ENCODE measurements at regions not wholly inside any gene's neighbourhood (a gene's known extent, or its start where the extent isn't known, plus 50 kb on each side); places are given as distances from the start of the nearest gene placed in this dataset.

- CTCF ChIA-PET = interaction anchor here (1.4 kb wide), 1 partner anchor 57 kb away, joined by 3 read pairs; no protein-coding TSS in a partner anchor
- intact Hi-C loops (cut with micrococcal nuclease) (no loop called here), dilution Hi-C loops (cut with MboI; ENCODE audit: extremely low pct_ligation_motif_present, low sequenced_read_pairs) (no loop called here)
- FAIRE-seq (no peak), DNase-seq (ENCODE audit: low read depth, low spot score) (no peak)
- H3K4me2 ChIP-seq (ENCODE audit: insufficient read depth, low read length) = no peak overlapping the region
- TF ChIP-seq EZH2 (IDR thresholded peaks at IDR 0.05; ENCODE audit: borderline replicate concordance, low read depth, low read length, severe bottlenecking) (no peak), GATA2 (IDR thresholded peaks at IDR 0.05; ENCODE audit: insufficient read depth, insufficient read length, low read depth, low read length) (no peak), POLR2AphosphoS5 (IDR thresholded peaks at IDR 0.05; ENCODE audit: insufficient read depth, low read depth, low read length) (no peak), MAX (IDR thresholded peaks at IDR 0.05; ENCODE audit: insufficient read depth, insufficient read length) (no peak), MYC (IDR thresholded peaks at IDR 0.05; ENCODE audit: low read depth, low read length) (no peak), FOS (IDR thresholded peaks at IDR 0.05; ENCODE audit: borderline replicate concordance, insufficient read depth, low read length) (no peak), POLR2A (IDR thresholded peaks at IDR 0.05; ENCODE audit: low read depth, low read length) (no peak), JUN (IDR thresholded peaks at IDR 0.05; ENCODE audit: borderline replicate concordance, insufficient read depth, insufficient read length, low read depth) (no peak), CTCF (IDR thresholded peaks at IDR 0.05; ENCODE audit: extremely low read depth in 1 of 2, insufficient read depth in 1 of 2, low read depth in 1 of 2, low read length in 2 of 2) (no peak)
- BruUV-seq (replicated peaks) = no TSS peak
- H3K9me3 ChIP-seq (replicated peaks; ENCODE audit: control insufficient read depth, insufficient read depth, low read length) = no peaks in the 10 kb centered on the region
- no peak overlapping the region for H3K9ac ChIP-seq (replicated peaks; ENCODE audit: extremely low read depth, insufficient read depth, low read length)
- H3K4me3 ChIP-seq (replicated peaks in 1 of 3; ENCODE audit: insufficient read depth in 1 of 3, low read depth in 1 of 3, low read length in 3 of 3) = no peak overlapping the region
- no peaks in the 10 kb centered on the region for H3K9me1 ChIP-seq (replicated peaks; ENCODE audit: control insufficient read depth, extremely low read depth, insufficient read depth, low read length)
- peaks cover 0 to 9% of the 10 kb centered on the region in 2 experiments for H3K27me3 ChIP-seq (ENCODE audit: control insufficient read depth in 2 of 2, insufficient read depth in 2 of 2, low read length in 2 of 2)
- H3K4me1 ChIP-seq (ENCODE audit: control insufficient read depth, extremely low read depth, insufficient read depth, low read length) = no peaks in the 10 kb centered on the region
- POLR2A ChIA-PET = no interaction called here
- no peak overlapping the region for H3K27ac ChIP-seq (ENCODE audit: insufficient read depth, low read depth, low read length)
- no peaks in the 10 kb centered on the region for H3K79me2 ChIP-seq (ENCODE audit: control insufficient read depth, insufficient read depth, low read length)
- H2AFZ ChIP-seq (ENCODE audit: low read depth, low read length) = no peak overlapping the region
- no peaks in the 10 kb centered on the region for H4K20me1 ChIP-seq (replicated peaks; ENCODE audit: control insufficient read depth, extremely low read depth, insufficient read depth, low read length)
- no peaks in the 10 kb centered on the region for H3K36me3 ChIP-seq (ENCODE audit: control insufficient read depth in 2 of 2, extremely low read depth in 1 of 2, insufficient read depth in 2 of 2, low read length in 2 of 2)
Observed at GRCh38 chr6:6753301-6753700, 164.8 kb downstream of the LY86 start.
